GM23338 (cell line): ENCODE measurements at regions not wholly inside any gene's neighbourhood (a gene's known extent, or its start where the extent isn't known, plus 50 kb on each side); places are given as distances from the start of the nearest gene placed in this dataset.

Experiments used
- ATAC-seq: fragments of 200-7000 bp; cut with Tn5 transposase; 3 replicates; pipeline ENCODE4 v1.9.1; 2020
- DNase-seq: peaks from one replicate; pipeline ENCODE4 v3.0.0-alpha.2; 2015; ENCODE audit warnings: low spot score
- H2AFZ ChIP-seq: fragments of 200-600 bp; sonication (generic); 2 replicates; pipeline ENCODE4 v1.8.0; 2016; ENCODE audit warnings: antibody characterized with exemption, mild to moderate bottlenecking, moderate library complexity
- H3F3A ChIP-seq: fragments of 200-600 bp; sonication (generic); replicated peaks from 2 replicates; pipeline ENCODE4 v1.8.0; 2017; ENCODE audit warnings: antibody characterized with exemption, mixed run types, low read depth
- H3K27ac ChIP-seq: fragments of 200-600 bp; sonication (generic); 2 replicates; pipeline ENCODE4 v1.6.1; 2016; ENCODE audit warnings: low read depth
- H3K27me3 ChIP-seq: fragments of 200-600 bp; sonication (generic); 2 replicates; pipeline ENCODE4 v1.8.0; 2016; ENCODE audit warnings: mild to moderate bottlenecking, mixed run types, moderate library complexity; ENCODE audit not compliant: insufficient read depth
- H3K36me3 ChIP-seq: fragments of 200-600 bp; sonication (generic); 2 replicates; pipeline ENCODE4 v1.8.0; 2016; ENCODE audit warnings: mild to moderate bottlenecking; ENCODE audit not compliant: insufficient read depth
- H3K4me1 ChIP-seq: fragments of 200-600 bp; sonication (generic); 2 replicates; pipeline ENCODE4 v1.8.0; 2016; ENCODE audit warnings: mild to moderate bottlenecking, moderate library complexity; ENCODE audit not compliant: insufficient read depth
- H3K4me2 ChIP-seq: fragments of 200-600 bp; sonication (generic); 2 replicates; pipeline ENCODE4 v1.7.1; 2017; ENCODE audit warnings: mixed run types
- H3K4me3 ChIP-seq: fragments of 200-600 bp; sonication (generic); 2 replicates; pipeline ENCODE4 v1.6.1; 2016; ENCODE audit warnings: mixed run types
- H3K79me2 ChIP-seq: fragments of 200-600 bp; sonication (generic); replicated peaks from 2 replicates; pipeline ENCODE4 v1.8.0; 2017; ENCODE audit warnings: mild to moderate bottlenecking; ENCODE audit not compliant: insufficient read depth
- H3K9me2 ChIP-seq: fragments of 200-600 bp; sonication (generic); 2 replicates; pipeline ENCODE4 v1.8.0; 2017; ENCODE audit not compliant: insufficient read depth
- H4K20me1 ChIP-seq: fragments of 200-600 bp; sonication (generic); replicated peaks from 2 replicates; pipeline ENCODE4 v1.8.0; 2017; ENCODE audit warnings: mild to moderate bottlenecking; ENCODE audit not compliant: insufficient read depth
- H3K27ac Mint-ChIP-seq: 2 replicates; pipeline ENCODE4 v1.8.0; 2020; ENCODE audit warnings: inconsistent platforms, mild to moderate bottlenecking, moderate library complexity, mixed read lengths
- H3K27me3 Mint-ChIP-seq: 3 replicates; pipeline ENCODE4 v1.8.0; 2022; ENCODE audit warnings: low read depth, mild to moderate bottlenecking, moderate library complexity, mixed read lengths, inconsistent platforms; ENCODE audit not compliant: insufficient read depth, poor library complexity
- H3K36me3 Mint-ChIP-seq: 3 replicates; pipeline ENCODE4 v1.8.0; 2021; ENCODE audit warnings: low read depth, mild to moderate bottlenecking, inconsistent platforms, moderate library complexity, mixed read lengths
- H3K4me1 Mint-ChIP-seq: 3 replicates; pipeline ENCODE4 v1.8.0; 2020; ENCODE audit warnings: mild to moderate bottlenecking, inconsistent platforms, mixed read lengths
- H3K4me3 Mint-ChIP-seq: 3 replicates; pipeline ENCODE4 v1.8.0; 2021; ENCODE audit warnings: moderate library complexity, mild to moderate bottlenecking, inconsistent platforms, mixed read lengths
- H3K9me3 Mint-ChIP-seq: 3 replicates; pipeline ENCODE4 v1.8.0; 2020; ENCODE audit warnings: moderate library complexity, mild to moderate bottlenecking, inconsistent platforms, mixed read lengths
- CREB1 ChIP-seq: fragments of 250-450 bp; sonication (Bioruptor Pico); IDR thresholded peaks from 2 replicates; pipeline ENCODE4 v1.5.0; 2020; ENCODE audit warnings: low read depth, mild to moderate bottlenecking, moderate library complexity
- CTCF ChIP-seq, 2 experiments: fragments of 200-600 bp in 1 of 2; sonication (generic) in 1 of 2; conservative IDR thresholded peaks; 2 replicates each; pipeline versions ENCODE4 v1.5.1 to v1.6.1; 2016 to 2017; ENCODE audit warnings: antibody characterized with exemption in 2 of 2, low read depth in 2 of 2, mild to moderate bottlenecking in 2 of 2, moderate library complexity in 1 of 2
- ETS1 ChIP-seq: IDR thresholded peaks from 2 replicates; pipeline ENCODE4 v1.6.1; 2016; ENCODE audit warnings: antibody characterized with exemption
- EZH2phosphoT487 ChIP-seq: fragments of 200-600 bp; sonication (generic); IDR thresholded peaks from one replicate; pipeline ENCODE4 v1.8.1; 2018; ENCODE audit warnings: antibody characterized with exemption; ENCODE audit not compliant: unreplicated experiment
- NANOG ChIP-seq: IDR thresholded peaks from 2 replicates; pipeline ENCODE4 v1.6.1; 2016; ENCODE audit warnings: antibody characterized with exemption, borderline replicate concordance
- POLR2AphosphoS5 ChIP-seq: IDR thresholded peaks from 2 replicates; pipeline ENCODE4 v1.6.1; 2016; ENCODE audit warnings: antibody characterized with exemption, low read depth
- REST ChIP-seq: IDR thresholded peaks from one replicate; pipeline ENCODE4 v1.6.1; 2018; ENCODE audit warnings: antibody characterized with exemption; ENCODE audit not compliant: unreplicated experiment
- ZNF331 ChIP-seq: fragments of 250-450 bp; sonication (Bioruptor Pico); IDR thresholded peaks from 2 replicates; pipeline ENCODE4 v1.5.0; 2020; ENCODE audit warnings: low read depth, mild to moderate bottlenecking, moderate library complexity

DNA sequence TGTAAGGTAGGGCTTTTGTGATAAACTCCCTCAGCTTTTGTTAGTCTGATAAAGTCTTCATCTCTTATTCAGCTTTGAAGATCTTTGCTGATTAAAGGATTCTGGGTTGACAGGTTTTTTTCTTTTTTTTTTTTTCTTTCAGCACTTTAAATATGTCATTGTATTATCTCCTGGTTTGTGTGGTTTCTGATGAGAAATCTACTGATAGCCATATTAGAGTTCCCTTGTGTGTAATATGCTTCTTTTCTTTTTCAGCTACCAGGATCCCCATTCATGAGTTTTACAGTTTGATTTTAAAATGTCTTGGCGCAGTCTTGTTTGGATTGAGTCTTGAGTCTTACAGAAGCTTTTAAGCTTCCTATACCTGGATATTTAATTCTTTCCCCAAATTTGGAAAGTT, 504.5 kb downstream of the TLL1 start (continued):
- TF ChIP-seq ZNF331 (CRISPR knock-in tag): no peak
- no peak for TF ChIP-seq CTCF (conservative IDR thresholded peaks at IDR 0.05; ENCODE audit: low read depth in 2 of 2)
- no peak for TF ChIP-seq EZH2phosphoT487
- TF ChIP-seq CREB1 (CRISPR knock-in tag): no peak
- no peak for TF ChIP-seq ETS1
- no peak for TF ChIP-seq REST
- no peak for TF ChIP-seq POLR2AphosphoS5
- TF ChIP-seq NANOG: no peak

GRCh38 chr4:166386491-166387360, 513.7 kb downstream of the TLL1 start:
- no peak for ATAC-seq
- H3K27ac Mint-ChIP-seq: no peak overlapping the region
- H3K9me3 Mint-ChIP-seq: no peaks in the 10 kb centered on the region
- no peak for TF ChIP-seq REST
- no peak for TF ChIP-seq EZH2phosphoT487

More at GRCh38 chr4:166386491-166387360, 513.7 kb downstream of the TLL1 start:
- H3K27me3 Mint-ChIP-seq: peaks cover 1% of the 10 kb centered on the region
- no peak overlapping the region for H2AFZ ChIP-seq
- H3K36me3 ChIP-seq: no peaks in the 10 kb centered on the region
- H3K27ac ChIP-seq: no peak overlapping the region
- H4K20me1 ChIP-seq: no peaks in the 10 kb centered on the region
- no peak overlapping the region for H3K4me2 ChIP-seq
- no peak overlapping the region for H3K4me3 Mint-ChIP-seq
- no peaks in the 10 kb centered on the region for H3K4me1 ChIP-seq
- peak; percentile 32 for DNase-seq
- H3K36me3 Mint-ChIP-seq: no peaks in the 10 kb centered on the region
- H3K27me3 ChIP-seq: no peaks in the 10 kb centered on the region
- no peaks in the 10 kb centered on the region for H3K79me2 ChIP-seq
- H3K4me3 ChIP-seq: no peak overlapping the region
- no peaks in the 10 kb centered on the region for H3F3A ChIP-seq
- H3K9me2 ChIP-seq: no peaks in the 10 kb centered on the region
- H3K4me1 Mint-ChIP-seq: no peaks in the 10 kb centered on the region
